Gastroesophageal sphincter (tissue), 4 donors: ENCODE measurements at regions not wholly inside any gene's neighbourhood (a gene's known extent, or its start where the extent isn't known, plus 50 kb on each side); places are given as distances from the start of the nearest gene placed in this dataset.

ENCODE experiments used
- ATAC-seq: fragments of 150-250 bp; one replicate; pipeline ENCODE4 v1.9.1; 2016; ENCODE audit warnings: mild to moderate bottlenecking, moderate library complexity
- H3K27ac ChIP-seq, 4 donors: fragments of 200-600 bp; sonication (generic) in 3 of 4; 1 replicate in 3 of 4; 2 replicates in 1 of 4; pipeline ENCODE4 v1.5.1; 2016 to 2019
- H3K27me3 ChIP-seq: fragments of 200-600 bp; sonication (generic); one replicate; pipeline ENCODE4 v1.5.1; 2019
- H3K36me3 ChIP-seq, 2 donors: fragments of 200-600 bp; sonication (generic); one replicate each; pipeline ENCODE4 v1.5.1; 2019; ENCODE audit warnings: control low read depth in 1 of 2
- H3K4me1 ChIP-seq, 3 donors: fragments of 200-600 bp; sonication (generic); 1 replicate in 2 of 3; 2 replicates in 1 of 3; pipeline ENCODE4 v1.5.1; 2016 to 2019; ENCODE audit warnings: control low read depth in 2 of 3
- H3K4me3 ChIP-seq, 2 donors: fragments of 200-600 bp; sonication (generic); one replicate each; pipeline ENCODE4 v1.5.1; 2019; ENCODE audit warnings: mild to moderate bottlenecking in 1 of 2, moderate library complexity in 1 of 2
- H3K9me3 ChIP-seq, 3 donors: fragments of 200-600 bp; sonication (generic); one replicate each; pipeline ENCODE4 v1.5.1; 2017 to 2019; ENCODE audit warnings: control low read depth in 2 of 3
- CTCF ChIP-seq, 4 experiments: fragments of 200-600 bp in 2 of 4; fragments of 450-650 bp in 2 of 4; sonication (generic) in 1 of 4; IDR thresholded peaks; one replicate each; pipeline ENCODE4 v1.5.1; 2017 to 2019; ENCODE audit warnings: antibody characterized with exemption in 4 of 4, mild to moderate bottlenecking in 2 of 4, moderate library complexity in 2 of 4
- EP300 ChIP-seq: sonication (generic); formaldehyde crosslinking; IDR thresholded peaks from one replicate; pipeline ENCODE4 v1.6.1; 2017; ENCODE audit warnings: antibody characterized with exemption, mild to moderate bottlenecking
- POLR2A ChIP-seq, 2 donors: fragments of 450-650 bp; IDR thresholded peaks; one replicate each; pipeline ENCODE4 v1.6.1; 2017; ENCODE audit warnings: antibody characterized with exemption in 2 of 2, mild to moderate bottlenecking in 2 of 2, moderate library complexity in 1 of 2
- POLR2AphosphoS5 ChIP-seq: sonication (generic); formaldehyde crosslinking; IDR thresholded peaks from one replicate; pipeline ENCODE4 v1.6.1; 2017; ENCODE audit warnings: antibody characterized with exemption
- WGBS, 2 donors: methylation state at CpG; one replicate each; pipeline ENCODE4 v1.1.5; 2018; ENCODE audit warnings: low coverage in 1 of 2; 5-methylcytosine and 5-hydroxymethylcytosine counted together

GRCh38 chr12:54749191-54749818 is 101.1 kb upstream of the DCD start:
- Histone ChIP-seq H3K27ac (no peak overlapping the region), H3K4me3 (no peak overlapping the region), H3K4me1 (no peaks in the 10 kb centered on the region), H3K27me3 (peaks cover 7% of the 10 kb centered on the region), H3K9me3 (peaks cover 0 to 2% (median 0%) of the 10 kb centered on the region in 3 donors), H3K36me3 (no peaks in the 10 kb centered on the region)
- TF ChIP-seq CTCF (IDR thresholded peaks at IDR 0.05) (peak; percentile 33 to 69 (median 44)), POLR2AphosphoS5 (no peak), EP300 (no peak), POLR2A (IDR thresholded peaks at IDR 0.05) (no peak)
- ATAC-seq = no peak
- 22 to 24% methylated on average over 5 of the region's 5 CpGs for WGBS, 2 donors

- ATAC-seq = no peak
- H3K36me3 ChIP-seq = no peaks in the 10 kb centered on the region
- H3K27ac ChIP-seq = no peak overlapping the region
- H3K4me3 ChIP-seq = no peak overlapping the region
- H3K4me1 ChIP-seq = no peaks in the 10 kb centered on the region
- TF ChIP-seq POLR2A (IDR thresholded peaks at IDR 0.05) = no peak
- no peak for TF ChIP-seq CTCF (IDR thresholded peaks at IDR 0.05)
- TF ChIP-seq POLR2AphosphoS5 = no peak
- TF ChIP-seq EP300 = no peak
- WGBS, 2 donors = 33 to 55% methylated on average over 2 of the region's 2 CpGs
- peaks cover 7% of the 10 kb centered on the region for H3K27me3 ChIP-seq
- peaks cover 0 to 11% (median 0%) of the 10 kb centered on the region in 3 donors for H3K9me3 ChIP-seq
Observed at GRCh38 chr12:54744590-54744989, 96.4 kb upstream of the DCD start.

GRCh38 chr12:54740882-54741281 is 92.7 kb upstream of the DCD start:
- TF ChIP-seq CTCF (IDR thresholded peaks at IDR 0.05) (no peak), POLR2A (IDR thresholded peaks at IDR 0.05) (no peak), EP300 (no peak), POLR2AphosphoS5 (no peak)
- 63 to 82% methylated on average over 1 of the region's 1 CpG for WGBS, 2 donors
- no peaks in the 10 kb centered on the region for H3K27me3 ChIP-seq
- peaks cover 0 to 11% (median 0%) of the 10 kb centered on the region in 3 donors for H3K9me3 ChIP-seq
- H3K36me3 ChIP-seq = no peaks in the 10 kb centered on the region
- no peak overlapping the region for H3K27ac ChIP-seq
- ATAC-seq = no peak
- no peaks in the 10 kb centered on the region for H3K4me1 ChIP-seq
- no peak overlapping the region for H3K4me3 ChIP-seq

GRCh38 chr12:54736549-54736948 is 88.4 kb upstream of the DCD start:
- Histone ChIP-seq H3K27ac (no peak overlapping the region), H3K4me1 (no peaks in the 10 kb centered on the region), H3K4me3 (no peak overlapping the region), H3K36me3 (no peaks in the 10 kb centered on the region), H3K27me3 (no peaks in the 10 kb centered on the region), H3K9me3 (no peaks in the 10 kb centered on the region)
- TF ChIP-seq POLR2A (IDR thresholded peaks at IDR 0.05) (no peak), EP300 (no peak), POLR2AphosphoS5 (no peak), CTCF (IDR thresholded peaks at IDR 0.05) (no peak)
- 61 to 78% methylated on average over 2 of the region's 2 CpGs for WGBS, 2 donors
- ATAC-seq = no peak

GRCh38 chr12:54734196-54734950 is 86.2 kb upstream of the DCD start:
- no peaks in the 10 kb centered on the region for H3K36me3 ChIP-seq
- H3K9me3 ChIP-seq = no peaks in the 10 kb centered on the region
- no peak for ATAC-seq
- WGBS, 2 donors = 75 to 83% methylated on average over 3 to 4 of the region's 4 CpGs
- TF ChIP-seq POLR2A (IDR thresholded peaks at IDR 0.05) (no peak), POLR2AphosphoS5 (no peak), CTCF (IDR thresholded peaks at IDR 0.05) (no peak), EP300 (no peak)
- no peaks in the 10 kb centered on the region for H3K27me3 ChIP-seq
- no peak overlapping the region for H3K4me3 ChIP-seq
- no peaks in the 10 kb centered on the region for H3K4me1 ChIP-seq
- no peak overlapping the region for H3K27ac ChIP-seq
